ENCODE measurements at regions not wholly inside any gene's neighbourhood (a gene's known extent, or its start where the extent isn't known, plus 50 kb on each side); places are given as distances from the start of the nearest gene placed in this dataset.

GRCh38 chr11:98729118-98729517, 291.6 kb upstream of the CNTN5 start:
- Histone ChIP-seq H3K14ac (replicated peaks; ENCODE audit: low read depth, low read length) (no peak overlapping the region), H3K56ac (ENCODE audit: extremely low read depth, insufficient read depth, low read length) (no peak overlapping the region), H3K4ac (ENCODE audit: low read depth, low read length) (no peak overlapping the region), H3K27me3 (ENCODE audit: control insufficient read depth, insufficient read depth, low read length) (no peaks in the 10 kb centered on the region), H3K27ac (ENCODE audit: insufficient read depth, low read length) (no peak overlapping the region), H4K20me1 (ENCODE audit: insufficient read depth, low read length) (no peaks in the 10 kb centered on the region), H3K23ac (ENCODE audit: low read depth, low read length) (no peak overlapping the region), H4K5ac (ENCODE audit: low read depth, low read length) (no peak overlapping the region), H3K79me1 (ENCODE audit: low read depth in 1 of 2, low read length in 2 of 2) (no peaks in the 10 kb centered on the region), H2BK20ac (ENCODE audit: low read depth, low read length) (no peak overlapping the region), H3K9ac (ENCODE audit: low read depth, low read length) (no peak overlapping the region), H2AK9ac (replicated peaks; ENCODE audit: low read depth, low read length, poor library complexity) (no peak overlapping the region), H2BK15ac (ENCODE audit: low read depth, low read length) (no peak overlapping the region), H2AK5ac (ENCODE audit: low read depth, low read length) (no peak overlapping the region), H2BK120ac (ENCODE audit: low read depth, low read length) (no peak overlapping the region), H3K18ac (ENCODE audit: low read depth, low read length) (no peak overlapping the region), H2AFZ (replicated peaks; ENCODE audit: low read length, poor library complexity) (no peak overlapping the region), H3K9me3 (ENCODE audit: control insufficient read depth, insufficient read depth, low read length) (peaks cover 5% of the 10 kb centered on the region; the same call in 1 of the 2 replicates), H3K4me3 (ENCODE audit: insufficient read depth, low read depth, low read length) (no peak overlapping the region), H4K91ac (ENCODE audit: insufficient read depth, low read depth, low read length) (no peak overlapping the region), H3K9me1 (ENCODE audit: insufficient read depth, low read length) (no peaks in the 10 kb centered on the region), H2BK5ac (ENCODE audit: low read depth, low read length, poor library complexity, severe bottlenecking) (no peak overlapping the region), H3K4me2 (ENCODE audit: low read depth, low read length) (no peak overlapping the region), H3K36me3 (ENCODE audit: control insufficient read depth, insufficient read depth, low read length) (no peaks in the 10 kb centered on the region), H4K8ac (ENCODE audit: low read depth in 2 of 2, low read length in 2 of 2) (no peak overlapping the region), H3K4me1 (ENCODE audit: control insufficient read depth, insufficient read depth, low read length) (no peaks in the 10 kb centered on the region)
- no TSS peak for BruUV-seq (replicated peaks)
- ATAC-seq (ENCODE audit: low read depth): no peak
- in situ Hi-C loops (cut with MboI; ENCODE audit: low sequenced_read_pairs): no loop called here
- ChIA-PET POLR2A (ENCODE audit: unreplicated experiment) (no interaction called here), CTCF (no interaction called here)
- no peak for DNase-seq
- WGBS, 2 experiments (ENCODE audit: extremely low coverage in 2 of 2, insufficient read length in 1 of 2): no CpG with 5 or more reads among the region's 6 CpGs
- TF ChIP-seq RAD21 (IDR thresholded peaks at IDR 0.05; ENCODE audit: low read length) (no peak), RCOR1 (IDR thresholded peaks at IDR 0.05; ENCODE audit: insufficient replicate concordance, low read length) (no peak), ELK1 (IDR thresholded peaks at IDR 0.05; ENCODE audit: borderline replicate concordance, low read depth, low read length) (no peak), MXI1 (IDR thresholded peaks at IDR 0.05; ENCODE audit: borderline replicate concordance, low read depth, low read length) (no peak), CEBPB (IDR thresholded peaks at IDR 0.05; ENCODE audit: low read depth, low read length) (no peak), RFX5 (IDR thresholded peaks at IDR 0.05; ENCODE audit: low read depth, low read length) (no peak)
- intact Hi-C loops (cut with micrococcal nuclease): no loop called here
- dilution Hi-C loops (cut with HindIII; ENCODE audit: low sequenced_read_pairs, unreplicated experiment): no loop called here

Measured in IMR-90 (cell line).